ENCODE measurements at regions not wholly inside any gene's neighbourhood (a gene's known extent, or its start where the extent isn't known, plus 50 kb on each side); places are given as distances from the start of the nearest gene placed in this dataset.

- Histone ChIP-seq H3K36me3 (no peaks in the 10 kb centered on the region), H3K4me1 (ENCODE audit: control insufficient read depth in 1 of 2, low read depth in 2 of 2) (no peaks in the 10 kb centered on the region), H3K4me3 (no peak overlapping the region), H3K27ac (no peak overlapping the region), H3K27me3 (replicated peaks; ENCODE audit: insufficient read depth) (no peaks in the 10 kb centered on the region), H3K9me3 (peaks cover 4% of the 10 kb centered on the region)
- DNase-seq (ENCODE audit: low spot score) (no peak), ATAC-seq (ENCODE audit: insufficient number of reproducible peaks, low FRiP score, low read depth) (no peak)
- TF ChIP-seq, protein P1, sequence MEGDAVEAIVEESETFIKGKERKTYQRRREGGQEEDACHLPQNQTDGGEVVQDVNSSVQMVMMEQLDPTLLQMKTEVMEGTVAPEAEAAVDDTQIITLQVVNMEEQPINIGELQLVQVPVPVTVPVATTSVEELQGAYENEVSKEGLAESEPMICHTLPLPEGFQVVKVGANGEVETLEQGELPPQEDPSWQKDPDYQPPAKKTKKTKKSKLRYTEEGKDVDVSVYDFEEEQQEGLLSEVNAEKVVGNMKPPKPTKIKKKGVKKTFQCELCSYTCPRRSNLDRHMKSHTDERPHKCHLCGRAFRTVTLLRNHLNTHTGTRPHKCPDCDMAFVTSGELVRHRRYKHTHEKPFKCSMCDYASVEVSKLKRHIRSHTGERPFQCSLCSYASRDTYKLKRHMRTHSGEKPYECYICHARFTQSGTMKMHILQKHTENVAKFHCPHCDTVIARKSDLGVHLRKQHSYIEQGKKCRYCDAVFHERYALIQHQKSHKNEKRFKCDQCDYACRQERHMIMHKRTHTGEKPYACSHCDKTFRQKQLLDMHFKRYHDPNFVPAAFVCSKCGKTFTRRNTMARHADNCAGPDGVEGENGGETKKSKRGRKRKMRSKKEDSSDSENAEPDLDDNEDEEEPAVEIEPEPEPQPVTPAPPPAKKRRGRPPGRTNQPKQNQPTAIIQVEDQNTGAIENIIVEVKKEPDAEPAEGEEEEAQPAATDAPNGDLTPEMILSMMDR (IDR thresholded peaks at IDR 0.05), result no peak
Measured at GRCh38 chr10:34918776-34919315, 103.8 kb upstream of the PARD3 start.

GRCh38 chr10:34918060-34918775 lies 103.1 kb upstream of the PARD3 start:
- Histone ChIP-seq H3K4me1 (ENCODE audit: control insufficient read depth in 1 of 2, low read depth in 2 of 2) (no peaks in the 10 kb centered on the region), H3K27me3 (replicated peaks; ENCODE audit: insufficient read depth) (no peaks in the 10 kb centered on the region)
- no peak for DNase-seq (ENCODE audit: low spot score)

GRCh38 chr10:34916314-34916713 lies 101.2 kb upstream of the PARD3 start:
- no peak for ATAC-seq (ENCODE audit: insufficient number of reproducible peaks, low FRiP score, low read depth)
- no peaks in the 10 kb centered on the region for H3K9me3 ChIP-seq
- no peak for DNase-seq (ENCODE audit: low spot score)
- H3K27me3 ChIP-seq (replicated peaks; ENCODE audit: insufficient read depth), result no peaks in the 10 kb centered on the region
- TF ChIP-seq, protein P1 (IDR thresholded peaks at IDR 0.05), result no peak
- H3K4me3 ChIP-seq, result no peak overlapping the region
- H3K27ac ChIP-seq, result no peak overlapping the region
- no peaks in the 10 kb centered on the region for H3K36me3 ChIP-seq
- no peaks in the 10 kb centered on the region for H3K4me1 ChIP-seq (ENCODE audit: control insufficient read depth in 1 of 2, low read depth in 2 of 2)

More at GRCh38 chr10:34918060-34918775, 103.1 kb upstream of the PARD3 start:
- Histone ChIP-seq H3K9me3 (no peaks in the 10 kb centered on the region), H3K4me3 (no peak overlapping the region), H3K27ac (no peak overlapping the region), H3K36me3 (no peaks in the 10 kb centered on the region)
- TF ChIP-seq, protein P1 (IDR thresholded peaks at IDR 0.05), result no peak
- ATAC-seq (ENCODE audit: insufficient number of reproducible peaks, low FRiP score, low read depth), result no peak

- H3K27ac ChIP-seq, result no peak overlapping the region
- no peak overlapping the region for H3K4me3 ChIP-seq
- H3K36me3 ChIP-seq, result no peaks in the 10 kb centered on the region
- TF ChIP-seq, protein P1 (IDR thresholded peaks at IDR 0.05), result no peak
- DNase-seq (ENCODE audit: low spot score) (no peak), ATAC-seq (ENCODE audit: insufficient number of reproducible peaks, low FRiP score, low read depth) (no peak)
- no peaks in the 10 kb centered on the region for H3K27me3 ChIP-seq (replicated peaks; ENCODE audit: insufficient read depth)
- no peaks in the 10 kb centered on the region for H3K9me3 ChIP-seq
- H3K4me1 ChIP-seq (ENCODE audit: control insufficient read depth in 1 of 2, low read depth in 2 of 2), result peaks cover 0 to 7% of the 10 kb centered on the region in 2 donors
Measured at GRCh38 chr10:34912771-34913170, 97.7 kb upstream of the PARD3 start.

GRCh38 chr10:34911661-34912205 lies 96.6 kb upstream of the PARD3 start:
- TF ChIP-seq, protein P1 (IDR thresholded peaks at IDR 0.05), result no peak
- no peak overlapping the region for H3K27ac ChIP-seq
- DNase-seq (ENCODE audit: low spot score) (no peak), ATAC-seq (ENCODE audit: insufficient number of reproducible peaks, low FRiP score, low read depth) (no peak)
- H3K9me3 ChIP-seq, result no peaks in the 10 kb centered on the region
- no peaks in the 10 kb centered on the region for H3K27me3 ChIP-seq (replicated peaks; ENCODE audit: insufficient read depth)
- H3K36me3 ChIP-seq, result no peaks in the 10 kb centered on the region
- H3K4me3 ChIP-seq, result no peak overlapping the region
- peaks cover 0 to 10% of the 10 kb centered on the region in 2 donors for H3K4me1 ChIP-seq (ENCODE audit: control insufficient read depth in 1 of 2, low read depth in 2 of 2)
